Omental fat pad (tissue), 3 donors: ENCODE measurements at regions not wholly inside any gene's neighbourhood (a gene's known extent, or its start where the extent isn't known, plus 50 kb on each side); places are given as distances from the start of the nearest gene placed in this dataset.

ENCODE experiments used
- ATAC-seq: fragments of 150-250 bp; one replicate; pipeline ENCODE4 v1.9.1; 2016; ENCODE audit warnings: mild to moderate bottlenecking, moderate library complexity; ENCODE audit not compliant: low FRiP score
- DNase-seq: peaks from one replicate; pipeline ENCODE4 v3.0.0-alpha.2; 2019; ENCODE audit warnings: low spot score
- TF ChIP-seq, protein P1 (sequence below), 3 donors: fragments of 450-650 bp; IDR thresholded peaks; one replicate each; pipeline ENCODE4 v1.5.1; 2016 to 2017; ENCODE audit warnings: antibody characterized with exemption in 3 of 3, mild to moderate bottlenecking in 3 of 3, moderate library complexity in 2 of 3

DNA sequence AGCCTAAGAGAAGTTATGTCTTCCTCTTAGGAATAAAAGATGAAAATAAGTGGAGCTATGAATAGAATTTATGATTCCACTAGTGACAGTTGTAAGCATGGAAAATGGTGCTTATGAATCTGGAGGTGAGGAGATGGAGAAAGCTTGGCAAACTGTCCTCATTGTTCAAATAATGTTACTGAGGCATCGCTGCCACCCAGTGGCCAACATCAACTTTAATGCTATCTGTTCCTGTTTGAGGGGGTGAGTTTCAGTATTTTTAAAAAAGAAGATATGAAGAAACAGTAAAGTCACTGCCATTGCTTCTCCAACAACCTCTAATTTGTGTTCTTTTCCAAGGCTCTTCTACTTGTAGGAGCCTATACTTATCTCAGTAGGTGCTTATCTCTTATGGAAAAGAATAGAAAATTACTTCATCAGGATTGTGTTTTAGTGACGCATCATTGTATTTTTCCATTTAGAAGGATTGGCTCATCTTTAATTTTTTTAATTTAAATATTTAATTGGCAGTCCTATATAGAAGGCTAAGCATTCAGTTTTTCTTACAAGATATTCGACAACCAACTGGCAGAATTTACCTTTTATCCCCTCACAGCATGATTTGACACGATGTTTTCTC is 260.4 kb upstream of the P2RY1 start:
- TF ChIP-seq, protein P1, sequence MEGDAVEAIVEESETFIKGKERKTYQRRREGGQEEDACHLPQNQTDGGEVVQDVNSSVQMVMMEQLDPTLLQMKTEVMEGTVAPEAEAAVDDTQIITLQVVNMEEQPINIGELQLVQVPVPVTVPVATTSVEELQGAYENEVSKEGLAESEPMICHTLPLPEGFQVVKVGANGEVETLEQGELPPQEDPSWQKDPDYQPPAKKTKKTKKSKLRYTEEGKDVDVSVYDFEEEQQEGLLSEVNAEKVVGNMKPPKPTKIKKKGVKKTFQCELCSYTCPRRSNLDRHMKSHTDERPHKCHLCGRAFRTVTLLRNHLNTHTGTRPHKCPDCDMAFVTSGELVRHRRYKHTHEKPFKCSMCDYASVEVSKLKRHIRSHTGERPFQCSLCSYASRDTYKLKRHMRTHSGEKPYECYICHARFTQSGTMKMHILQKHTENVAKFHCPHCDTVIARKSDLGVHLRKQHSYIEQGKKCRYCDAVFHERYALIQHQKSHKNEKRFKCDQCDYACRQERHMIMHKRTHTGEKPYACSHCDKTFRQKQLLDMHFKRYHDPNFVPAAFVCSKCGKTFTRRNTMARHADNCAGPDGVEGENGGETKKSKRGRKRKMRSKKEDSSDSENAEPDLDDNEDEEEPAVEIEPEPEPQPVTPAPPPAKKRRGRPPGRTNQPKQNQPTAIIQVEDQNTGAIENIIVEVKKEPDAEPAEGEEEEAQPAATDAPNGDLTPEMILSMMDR (IDR thresholded peaks at IDR 0.05) = no peak
- DNase-seq (no peak), ATAC-seq (peak; percentile 68)

DNA sequence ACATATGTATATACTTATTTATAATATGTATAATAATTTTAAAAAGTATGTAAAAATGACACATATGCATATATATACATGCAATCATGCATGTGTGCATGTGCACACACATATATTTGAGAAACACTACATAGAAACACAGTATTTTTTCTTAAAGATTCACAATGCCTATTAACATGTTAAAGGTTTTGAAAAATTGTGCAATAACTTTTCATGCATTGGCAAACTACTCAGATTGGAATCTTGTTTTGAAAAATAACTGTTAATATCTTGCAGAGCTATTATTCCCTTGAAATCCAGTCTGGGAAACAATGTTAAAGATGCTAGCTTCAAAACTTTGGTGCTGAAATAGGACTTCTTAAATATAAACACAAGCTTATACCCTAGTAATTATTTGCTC is 256.2 kb upstream of the P2RY1 start:
- ATAC-seq (no peak), DNase-seq (no peak)
- TF ChIP-seq, protein P1 (IDR thresholded peaks at IDR 0.05) = no peak

DNA sequence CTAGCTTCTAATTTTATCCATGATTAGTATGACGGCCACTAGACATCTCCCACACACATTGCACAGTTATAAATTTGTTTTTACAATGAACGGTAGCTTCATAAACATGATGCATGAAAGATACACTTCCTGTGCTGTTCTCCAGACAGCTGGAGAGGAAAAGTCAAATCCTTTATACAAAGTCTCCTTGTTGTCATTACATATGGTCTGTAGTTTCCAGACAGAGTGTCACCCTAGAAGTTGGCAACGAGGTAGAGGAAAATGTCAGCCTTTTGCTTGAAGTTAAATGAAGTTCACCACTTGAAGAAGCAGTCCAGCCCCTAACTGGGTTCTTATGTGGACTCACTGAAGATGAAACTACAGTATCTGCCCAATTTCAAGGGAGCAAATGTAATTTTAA is 253.0 kb upstream of the P2RY1 start:
- TF ChIP-seq, protein P1 (IDR thresholded peaks at IDR 0.05) = no peak
- no peak for DNase-seq
- ATAC-seq = no peak

DNA sequence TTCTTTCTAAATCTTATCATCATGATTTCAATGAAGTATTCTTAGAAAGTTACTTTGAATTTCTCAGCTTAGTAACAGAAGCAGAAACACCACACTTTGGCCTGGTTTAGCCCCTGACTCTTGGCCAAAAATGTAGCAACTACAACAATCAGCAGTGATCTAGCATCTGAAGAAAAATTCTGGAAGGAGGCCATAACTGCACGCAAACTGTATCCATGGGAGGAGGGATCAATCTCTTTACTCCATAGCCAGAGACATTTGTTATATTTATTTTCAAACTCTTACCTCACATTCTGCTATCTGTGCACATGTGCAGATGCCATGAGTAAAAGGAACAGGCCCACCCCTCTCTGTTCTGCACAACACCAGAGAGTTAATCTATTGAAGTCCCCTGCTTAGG is 251.0 kb upstream of the P2RY1 start:
- TF ChIP-seq, protein P1 (IDR thresholded peaks at IDR 0.05) = no peak
- no peak for DNase-seq
- ATAC-seq = peak; percentile 35

- ATAC-seq (peak; percentile 41), DNase-seq (no peak)
- TF ChIP-seq, protein P1 (IDR thresholded peaks at IDR 0.05) = no peak
Observed at GRCh38 chr3:152586974-152587373, 248.0 kb upstream of the P2RY1 start.

GRCh38 chr3:152587861-152588260 is 247.1 kb upstream of the P2RY1 start:
- DNase-seq (no peak), ATAC-seq (no peak)
- TF ChIP-seq, protein P1 (IDR thresholded peaks at IDR 0.05) = no peak

DNA sequence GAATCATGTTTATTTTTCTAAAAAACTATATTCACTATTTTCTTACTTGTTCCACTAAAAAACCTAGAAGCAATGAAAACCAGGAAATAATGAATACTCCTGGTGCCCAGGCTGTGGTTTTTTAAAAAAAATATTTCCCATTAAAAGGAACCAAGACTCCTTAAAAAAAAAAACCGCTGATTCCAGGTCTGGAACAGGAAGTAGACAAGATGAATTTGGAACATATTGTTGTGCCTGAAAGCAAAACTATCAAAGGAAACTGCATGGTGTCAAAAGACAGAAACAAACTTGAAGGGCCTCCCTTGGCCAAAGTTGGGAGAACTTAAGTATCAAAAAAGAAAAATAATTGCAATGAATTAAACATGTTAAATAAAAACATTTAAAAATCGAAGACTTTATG is 245.3 kb upstream of the P2RY1 start:
- TF ChIP-seq, protein P1 (IDR thresholded peaks at IDR 0.05) = no peak
- ATAC-seq (no peak), DNase-seq (no peak)
